Effector memory CD8-positive, alpha-beta T cell (primary cell): ENCODE measurements at regions not wholly inside any gene's neighbourhood (a gene's known extent, or its start where the extent isn't known, plus 50 kb on each side); places are given as distances from the start of the nearest gene placed in this dataset.
"Not testable (repeated sequence)": the region's sequence is repeated elsewhere in the genome, so short reads cannot be mapped to it uniquely, and the experiment has no call there.

Source experiments
- ATAC-seq: fragments of 150-1000 bp; cut with Tn5 transposase; replicated peaks from 2 replicates; pipeline ENCODE4 v1.10.0; 2021; ENCODE audit warnings: mild to moderate bottlenecking, moderate library complexity
- DNase-seq, 3 experiments: peaks; one replicate each; pipeline ENCODE4 v3.0.0; 2021
- H3K27ac Mint-ChIP-seq, 2 donors: one replicate each; pipeline ENCODE4 v1.8.0; 2022; ENCODE audit warnings: mild to moderate bottlenecking in 2 of 2, mixed read lengths in 2 of 2, moderate library complexity in 2 of 2
- H3K27me3 Mint-ChIP-seq, 2 donors: one replicate each; pipeline ENCODE4 v1.8.0; 2022; ENCODE audit warnings: mixed read lengths in 2 of 2
- H3K36me3 Mint-ChIP-seq: one replicate; pipeline ENCODE4 v1.8.0; 2022; ENCODE audit warnings: mild to moderate bottlenecking, moderate library complexity, mixed read lengths; ENCODE audit not compliant: insufficient read depth
- H3K4me1 Mint-ChIP-seq, 2 donors: one replicate each; pipeline ENCODE4 v1.8.0; 2022; ENCODE audit warnings: low read depth in 2 of 2, mixed read lengths in 2 of 2
- H3K4me3 Mint-ChIP-seq, 2 donors: one replicate each; pipeline ENCODE4 v1.8.0; 2022; ENCODE audit warnings: mild to moderate bottlenecking in 2 of 2, mixed read lengths in 2 of 2, moderate library complexity in 2 of 2
- H3K9me3 Mint-ChIP-seq, 2 donors: one replicate each; pipeline ENCODE4 v1.8.0; 2022; ENCODE audit warnings: mixed read lengths in 2 of 2

GRCh38 chr3:90062016-90062415 is 954.6 kb downstream of the EPHA3 start:
- peaks cover 0 to 8% of the 10 kb centered on the region in 2 donors for H3K9me3 Mint-ChIP-seq
- no peak for DNase-seq
- H3K27me3 Mint-ChIP-seq = no peaks in the 10 kb centered on the region
- no peak for ATAC-seq
- H3K4me3 Mint-ChIP-seq = no peak overlapping the region
- no peaks in the 10 kb centered on the region for H3K4me1 Mint-ChIP-seq
- H3K27ac Mint-ChIP-seq = no peak overlapping the region
- H3K36me3 Mint-ChIP-seq = peaks cover 3% of the 10 kb centered on the region

GRCh38 chr3:90062631-90063200 is 955.3 kb downstream of the EPHA3 start:
- ATAC-seq (no peak), DNase-seq (no peak)
- Mint-ChIP-seq H3K27ac (no peak overlapping the region), H3K27me3 (no peaks in the 10 kb centered on the region), H3K4me3 (no peak overlapping the region), H3K4me1 (no peaks in the 10 kb centered on the region), H3K36me3 (peaks cover 3% of the 10 kb centered on the region), H3K9me3 (peaks cover 0 to 8% of the 10 kb centered on the region in 2 donors)

- Mint-ChIP-seq H3K4me3 (no peak overlapping the region), H3K9me3 (peaks cover 15% of the 10 kb centered on the region in 2 donors), H3K27ac (no peak overlapping the region), H3K27me3 (no peaks in the 10 kb centered on the region), H3K4me1 (no peaks in the 10 kb centered on the region), H3K36me3 (no peaks in the 10 kb centered on the region)
- DNase-seq (no peak), ATAC-seq (no peak)
These were observed 961.4 kb downstream of the EPHA3 start for GRCh38 chr3:90068783-90069182.

GRCh38 chr3:90069748-90070147 is 962.3 kb downstream of the EPHA3 start:
- Mint-ChIP-seq H3K9me3 (peaks cover 12 to 15% of the 10 kb centered on the region in 2 donors), H3K4me3 (no peak overlapping the region), H3K4me1 (no peaks in the 10 kb centered on the region), H3K27ac (no peak overlapping the region), H3K36me3 (no peaks in the 10 kb centered on the region), H3K27me3 (no peaks in the 10 kb centered on the region)
- DNase-seq (no peak), ATAC-seq (no peak)

- ATAC-seq = no peak
- Mint-ChIP-seq H3K36me3 (no peaks in the 10 kb centered on the region), H3K4me1 (no peaks in the 10 kb centered on the region), H3K9me3 (peaks cover 11 to 24% of the 10 kb centered on the region in 2 donors), H3K27me3 (no peaks in the 10 kb centered on the region), H3K27ac (no peak overlapping the region), H3K4me3 (no peak overlapping the region)
- no peak for DNase-seq
These were observed 968.7 kb downstream of the EPHA3 start for GRCh38 chr3:90076136-90076535.

- H3K36me3 Mint-ChIP-seq = no peaks in the 10 kb centered on the region
- no peak overlapping the region for H3K27ac Mint-ChIP-seq
- ATAC-seq = no peak
- H3K27me3 Mint-ChIP-seq = no peaks in the 10 kb centered on the region
- no peak for DNase-seq
- H3K4me1 Mint-ChIP-seq = no peaks in the 10 kb centered on the region
- peaks cover 2 to 16% of the 10 kb centered on the region in 2 donors for H3K9me3 Mint-ChIP-seq
- H3K4me3 Mint-ChIP-seq = no peak overlapping the region
These were observed 973.6 kb downstream of the EPHA3 start for GRCh38 chr3:90080988-90081387.

GRCh38 chr3:90086297-90086696 is 978.9 kb downstream of the EPHA3 start:
- H3K4me3 Mint-ChIP-seq, H3K36me3 Mint-ChIP-seq, H3K27me3 Mint-ChIP-seq, DNase-seq, H3K27ac Mint-ChIP-seq, ATAC-seq, H3K9me3 Mint-ChIP-seq, H3K4me1 Mint-ChIP-seq: not testable (repeated sequence)

- no peaks in the 10 kb centered on the region for H3K4me1 Mint-ChIP-seq
These were observed 980.3 kb downstream of the EPHA3 start for GRCh38 chr3:90087703-90088102.

GRCh38 chr3:90091549-90091948 is 984.1 kb downstream of the EPHA3 start:
- H3K36me3 Mint-ChIP-seq = no peaks in the 10 kb centered on the region
- H3K27ac Mint-ChIP-seq = no peak overlapping the region
- H3K4me1 Mint-ChIP-seq = no peaks in the 10 kb centered on the region
- H3K27me3 Mint-ChIP-seq = no peaks in the 10 kb centered on the region
- H3K4me3 Mint-ChIP-seq = no peak overlapping the region
- H3K9me3 Mint-ChIP-seq = peaks cover 0 to 6% of the 10 kb centered on the region in 2 donors
- DNase-seq (no peak), ATAC-seq (no peak)

More at GRCh38 chr3:90087703-90088102, 980.3 kb downstream of the EPHA3 start:
- Mint-ChIP-seq H3K9me3 (peaks cover 3 to 5% of the 10 kb centered on the region in 2 donors), H3K4me3 (no peak overlapping the region), H3K27me3 (no peaks in the 10 kb centered on the region), H3K27ac (no peak overlapping the region), H3K36me3 (no peaks in the 10 kb centered on the region)
- ATAC-seq = no peak
- no peak for DNase-seq

- no peak overlapping the region for H3K27ac Mint-ChIP-seq
- DNase-seq (no peak), ATAC-seq (no peak)
- no peaks in the 10 kb centered on the region for H3K27me3 Mint-ChIP-seq
- peaks cover 0 to 9% of the 10 kb centered on the region in 2 donors for H3K9me3 Mint-ChIP-seq
- no peaks in the 10 kb centered on the region for H3K36me3 Mint-ChIP-seq
- no peaks in the 10 kb centered on the region for H3K4me1 Mint-ChIP-seq
- no peak overlapping the region for H3K4me3 Mint-ChIP-seq
These were observed 985.6 kb downstream of the EPHA3 start for GRCh38 chr3:90092994-90093393.

GRCh38 chr3:90095811-90096210 is 988.4 kb downstream of the EPHA3 start:
- ATAC-seq (no peak), DNase-seq (no peak)
- Mint-ChIP-seq H3K4me3 (no peak overlapping the region), H3K27ac (no peak overlapping the region), H3K36me3 (no peaks in the 10 kb centered on the region), H3K9me3 (peaks cover 0 to 7% of the 10 kb centered on the region in 2 donors), H3K4me1 (no peaks in the 10 kb centered on the region), H3K27me3 (no peaks in the 10 kb centered on the region)

- DNase-seq (no peak), ATAC-seq (no peak)
- no peaks in the 10 kb centered on the region for H3K27me3 Mint-ChIP-seq
- peaks cover 0 to 9% of the 10 kb centered on the region in 2 donors for H3K9me3 Mint-ChIP-seq
- H3K4me3 Mint-ChIP-seq = no peak overlapping the region
- H3K36me3 Mint-ChIP-seq = no peaks in the 10 kb centered on the region
- no peak overlapping the region for H3K27ac Mint-ChIP-seq
- H3K4me1 Mint-ChIP-seq = no peaks in the 10 kb centered on the region
These were observed 992.1 kb downstream of the EPHA3 start for GRCh38 chr3:90099493-90099892.

- no peak overlapping the region for H3K27ac Mint-ChIP-seq
- ATAC-seq = no peak
- H3K36me3 Mint-ChIP-seq = no peaks in the 10 kb centered on the region
- no peak overlapping the region for H3K4me3 Mint-ChIP-seq
- DNase-seq = no peak
- peaks cover 0 to 11% of the 10 kb centered on the region in 2 donors for H3K9me3 Mint-ChIP-seq
- H3K27me3 Mint-ChIP-seq = no peaks in the 10 kb centered on the region
- no peaks in the 10 kb centered on the region for H3K4me1 Mint-ChIP-seq
These were observed 994.7 kb downstream of the EPHA3 start for GRCh38 chr3:90102146-90102545.

- no peaks in the 10 kb centered on the region for H3K27me3 Mint-ChIP-seq
- no peak overlapping the region for H3K4me3 Mint-ChIP-seq
- no peaks in the 10 kb centered on the region for H3K4me1 Mint-ChIP-seq
- H3K36me3 Mint-ChIP-seq = no peaks in the 10 kb centered on the region
- no peak overlapping the region for H3K27ac Mint-ChIP-seq
- DNase-seq (no peak), ATAC-seq (no peak)
- peaks cover 7 to 15% of the 10 kb centered on the region in 2 donors for H3K9me3 Mint-ChIP-seq
These were observed 1013.9 kb downstream of the EPHA3 start for GRCh38 chr3:90121326-90121725.

- Mint-ChIP-seq H3K4me1 (no peaks in the 10 kb centered on the region), H3K4me3 (no peak overlapping the region), H3K27me3 (no peaks in the 10 kb centered on the region), H3K9me3 (peaks cover 5 to 7% of the 10 kb centered on the region in 2 donors), H3K36me3 (no peaks in the 10 kb centered on the region), H3K27ac (no peak overlapping the region)
- ATAC-seq (no peak), DNase-seq (no peak)
These were observed 1021.0 kb downstream of the EPHA3 start for GRCh38 chr3:90128391-90128790.
